ENCODE measurements at regions not wholly inside any gene's neighbourhood (a gene's known extent, or its start where the extent isn't known, plus 50 kb on each side); places are given as distances from the start of the nearest gene placed in this dataset.

- TF ChIP-seq CTCF (IDR thresholded peaks at IDR 0.05 in 8 of 11, conservative IDR thresholded peaks at IDR 0.05 in 3 of 11) (no peak), POLR2A (IDR thresholded peaks at IDR 0.05) (no peak)
These were observed 331.3 kb upstream of the RBMS3 start for GRCh38 chr3:28949580-28949979.
